H1 (cell line): ENCODE measurements at regions not wholly inside any gene's neighbourhood (a gene's known extent, or its start where the extent isn't known, plus 50 kb on each side); places are given as distances from the start of the nearest gene placed in this dataset.

ENCODE experiments used
- CTCF ChIA-PET: fragments of 300-600 bp; sonication (Branson Sonifier 250); formaldehyde crosslinking; loops from one replicate; lab custom pipeline; 2021; ENCODE audit not compliant: partially characterized antibody; lab: Charles Lee
- POLR2A ChIA-PET: fragments of 300-600 bp; sonication (Branson Sonifier 250); formaldehyde crosslinking; loops from one replicate; lab custom pipeline; 2021; ENCODE audit warnings: inconsistent platforms; ENCODE audit not compliant: partially characterized antibody; lab: Charles Lee
- DNase-seq, 2 experiments: peaks; one replicate each; pipeline versions ENCODE4 v3.0.0 to v3.0.0-alpha.2; 2010 to 2022; ENCODE audit warnings: low spot score in 2 of 2, low read depth in 1 of 2, mixed read lengths in 1 of 2
- FAIRE-seq: peaks from 2 replicates; lab custom pipeline; 2011; peaks lifted over from hg19 to GRCh38; lab: Jason Lieb, UNC
- H2AFZ ChIP-seq: 2 replicates; pipeline ENCODE4 v1.8.1; 2012; ENCODE audit warnings: low read length, inconsistent platforms
- H2AK5ac ChIP-seq: 2 replicates; pipeline ENCODE4 v1.6.1; 2013; ENCODE audit warnings: low read depth, low read length
- H2BK120ac ChIP-seq: replicated peaks from 2 replicates; pipeline ENCODE3; 2013; ENCODE audit warnings: low read depth, low read length, inconsistent platforms
- H2BK12ac ChIP-seq: 2 replicates; pipeline ENCODE4 v1.6.1; 2013; ENCODE audit warnings: low read depth, low read length
- H2BK15ac ChIP-seq: 2 replicates; pipeline ENCODE4 v1.6.1; 2013; ENCODE audit warnings: low read length
- H2BK20ac ChIP-seq: 2 replicates; pipeline ENCODE4 v1.6.1; 2013; ENCODE audit warnings: low read length
- H2BK5ac ChIP-seq: 2 replicates; pipeline ENCODE4 v1.6.1; 2013; ENCODE audit warnings: low read depth, low read length
- H3K14ac ChIP-seq: 2 replicates; pipeline ENCODE4 v1.6.1; 2013; ENCODE audit warnings: inconsistent platforms; ENCODE audit not compliant: insufficient read length
- H3K18ac ChIP-seq: 2 replicates; pipeline ENCODE4 v1.6.1; 2013; ENCODE audit warnings: low read length; ENCODE audit errors: extremely low read depth
- H3K23ac ChIP-seq: 2 replicates; pipeline ENCODE4 v1.6.1; 2013; ENCODE audit warnings: inconsistent platforms; ENCODE audit not compliant: insufficient read length
- H3K23me2 ChIP-seq: 2 replicates; pipeline ENCODE4 v1.6.1; 2013; ENCODE audit warnings: low read depth, low read length
- H3K27ac ChIP-seq: 2 replicates; pipeline ENCODE4 v1.6.1; 2011; ENCODE audit warnings: low read depth, low read length, inconsistent platforms
- H3K27me3 ChIP-seq, 4 experiments: replicated peaks in 1 of 4; 1 replicate in 1 of 4; 2 replicates in 3 of 4; pipeline versions ENCODE4 v1.6.1 to v1.8.1; 2011 to 2013; ENCODE audit warnings: low read length in 3 of 4, mild to moderate bottlenecking in 3 of 4, inconsistent platforms in 2 of 4, mixed read lengths in 2 of 4, moderate library complexity in 1 of 4; ENCODE audit not compliant: control insufficient read depth in 3 of 4, insufficient read depth in 3 of 4; ENCODE audit errors: extremely low read depth in 1 of 4
- H3K36me3 ChIP-seq, 4 experiments: 2 replicates each; pipeline versions ENCODE4 v1.6.1 to v1.8.1; 2011 to 2013; ENCODE audit warnings: mild to moderate bottlenecking in 4 of 4, low read length in 3 of 4, moderate library complexity in 2 of 4, control low read depth in 1 of 4, inconsistent platforms in 1 of 4; ENCODE audit not compliant: insufficient read depth in 4 of 4, control insufficient read depth in 2 of 4
- H3K4ac ChIP-seq: replicated peaks from 2 replicates; pipeline ENCODE3; 2013; ENCODE audit warnings: low read length, low read depth, mixed read lengths, inconsistent platforms; ENCODE audit not compliant: insufficient read length
- H3K4me1 ChIP-seq, 4 experiments: replicated peaks in 1 of 4; 1 replicate in 1 of 4; 2 replicates in 3 of 4; pipeline versions ENCODE4 v1.6.1 to v1.8.1; 2011 to 2013; ENCODE audit warnings: low read length in 3 of 4, inconsistent platforms in 2 of 4, mixed read lengths in 1 of 4; ENCODE audit not compliant: insufficient read depth in 4 of 4, control insufficient read depth in 3 of 4
- H3K4me2 ChIP-seq, 2 experiments: 2 replicates each; pipeline versions ENCODE4 v1.6.1 to v1.8.1; 2011 to 2013; ENCODE audit warnings: low read depth in 2 of 2, low read length in 2 of 2, control low read depth in 1 of 2, inconsistent platforms in 1 of 2, mild to moderate bottlenecking in 1 of 2; ENCODE audit not compliant: insufficient read depth in 1 of 2
- H3K4me3 ChIP-seq, 4 experiments: fragments of 200-600, 300-600 bp in 1 of 4; sonication (generic), shearing (Covaris generic), sonication (Bioruptor Twin) in 1 of 4; 2 replicates each; pipeline versions ENCODE4 v1.5.1 to v1.8.1; 2011 to 2016; ENCODE audit warnings: low read length in 4 of 4, low read depth in 3 of 4, control low read depth in 2 of 4, inconsistent platforms in 2 of 4, mild to moderate bottlenecking in 2 of 4, mixed read lengths in 1 of 4, moderate library complexity in 1 of 4; ENCODE audit not compliant: insufficient read depth in 2 of 4; ENCODE audit errors: extremely low read depth in 1 of 4
- H3K56ac ChIP-seq: replicated peaks from 2 replicates; pipeline ENCODE3; 2013; ENCODE audit warnings: low read depth, mild to moderate bottlenecking, mixed read lengths, low read length, inconsistent platforms; ENCODE audit not compliant: insufficient read length
- H3K79me1 ChIP-seq: 2 replicates; pipeline ENCODE4 v1.6.1; 2013; ENCODE audit warnings: low read depth, low read length, control low read depth
- H3K79me2 ChIP-seq, 2 experiments: 2 replicates each; pipeline versions ENCODE4 v1.6.1 to v1.8.1; 2012 to 2013; ENCODE audit warnings: low read length in 2 of 2, mild to moderate bottlenecking in 2 of 2, inconsistent platforms in 1 of 2; ENCODE audit not compliant: insufficient read depth in 2 of 2, control insufficient read depth in 1 of 2
- H3K9ac ChIP-seq, 4 experiments: replicated peaks in 1 of 4; 1 replicate in 1 of 4; 2 replicates in 3 of 4; pipeline versions ENCODE4 v1.6.1 to v1.8.1; 2011 to 2013; ENCODE audit warnings: low read depth in 3 of 4, low read length in 3 of 4, control low read depth in 2 of 4, mild to moderate bottlenecking in 2 of 4, moderate library complexity in 2 of 4, inconsistent platforms in 1 of 4; ENCODE audit errors: extremely low read depth in 1 of 4
- H3K9me3 ChIP-seq, 2 experiments: 2 replicates each; pipeline versions ENCODE4 v1.6.1 to v1.8.1; 2012 to 2013; ENCODE audit warnings: mild to moderate bottlenecking in 2 of 2, moderate library complexity in 2 of 2, control low read depth in 1 of 2, inconsistent platforms in 1 of 2, low read depth in 1 of 2, low read length in 1 of 2, mixed read lengths in 1 of 2; ENCODE audit not compliant: insufficient read depth in 2 of 2
- H4K20me1 ChIP-seq, 2 experiments: replicated peaks in 1 of 2; 2 replicates each; pipeline versions ENCODE3 to v1.8.1; 2011 to 2013; ENCODE audit warnings: inconsistent platforms in 2 of 2, low read length in 2 of 2, mild to moderate bottlenecking in 1 of 2; ENCODE audit not compliant: insufficient read depth in 2 of 2, control insufficient read depth in 1 of 2
- H4K5ac ChIP-seq: 2 replicates; pipeline ENCODE4 v1.6.1; 2013; ENCODE audit warnings: low read length, low read depth, mixed read lengths, inconsistent platforms; ENCODE audit not compliant: insufficient read length
- H4K8ac ChIP-seq: 2 replicates; pipeline ENCODE4 v1.8.0; 2013; ENCODE audit warnings: mild to moderate bottlenecking, moderate library complexity, low read length, inconsistent platforms; ENCODE audit not compliant: insufficient read depth; ENCODE audit errors: extremely low read depth
- H4K91ac ChIP-seq: replicated peaks from 2 replicates; pipeline ENCODE3; 2013; ENCODE audit warnings: low read length, mixed read lengths, inconsistent platforms; ENCODE audit not compliant: insufficient read length
- ASH2L ChIP-seq: fragments of 200-600, 300-600 bp; sonication (generic); IDR thresholded peaks from one replicate; pipeline ENCODE4 v1.7.1; 2017; ENCODE audit warnings: low read length
- BCL11A ChIP-seq, 2 experiments: IDR thresholded peaks; one replicate each; pipeline ENCODE4 v1.6.1; 2011; ENCODE audit warnings: low read depth in 2 of 2, low read length in 2 of 2, mild to moderate bottlenecking in 2 of 2
- BRCA1 ChIP-seq: IDR thresholded peaks from 2 replicates; pipeline ENCODE4 v1.6.1; 2012; ENCODE audit warnings: low read depth, low read length, improper control_type of control experiment
- CBX5 ChIP-seq: fragments of 300-800, 300-1000 bp; sonication (generic); IDR thresholded peaks from 2 replicates; pipeline ENCODE4 v1.7.1; 2016; ENCODE audit warnings: antibody characterized with exemption, low read length, low read depth
- KDM5A ChIP-seq: fragments of 200-600 bp; IDR thresholded peaks from 2 replicates; pipeline ENCODE4 v1.7.1; 2012; ENCODE audit warnings: mild to moderate bottlenecking, low read length, inconsistent platforms, mixed read lengths
- NANOG ChIP-seq: IDR thresholded peaks from 2 replicates; pipeline ENCODE4 v1.6.1; 2011; ENCODE audit warnings: low read length, low read depth, mild to moderate bottlenecking, inconsistent platforms; ENCODE audit not compliant: insufficient read depth, poor library complexity, severe bottlenecking
- RFX5 ChIP-seq: IDR thresholded peaks from 2 replicates; pipeline ENCODE4 v1.6.1; 2011; ENCODE audit warnings: low read depth, low read length, improper control_type of control experiment, borderline replicate concordance
- RNF2 ChIP-seq: fragments of 200-900, 300-1000 bp; sonication (generic); IDR thresholded peaks from 2 replicates; pipeline ENCODE4 v1.7.1; 2016; ENCODE audit warnings: borderline replicate concordance, low read depth, mild to moderate bottlenecking, antibody characterized with exemption, low read length; ENCODE audit not compliant: poor library complexity, severe bottlenecking; ENCODE audit errors: missing control alignments
- SAP30 ChIP-seq: fragments of 300-600 bp; sonication (generic); IDR thresholded peaks from 2 replicates; pipeline ENCODE4 v1.7.1; 2012; ENCODE audit warnings: low read length, moderate library complexity, mild to moderate bottlenecking, inconsistent platforms; ENCODE audit not compliant: insufficient read depth, insufficient replicate concordance
- SIX5 ChIP-seq: IDR thresholded peaks from 2 replicates; pipeline ENCODE4 v1.6.1; 2011; ENCODE audit warnings: mild to moderate bottlenecking, low read depth, low read length
- SP1 ChIP-seq: IDR thresholded peaks from 2 replicates; pipeline ENCODE4 v1.6.1; 2011; ENCODE audit warnings: low read depth, low read length
- SUZ12 ChIP-seq: fragments of 200-600 bp; sonication (generic); IDR thresholded peaks from 2 replicates; pipeline ENCODE4 v1.6.1; 2012; ENCODE audit warnings: mild to moderate bottlenecking, inconsistent platforms, low read length, moderate library complexity, mixed read lengths
- TCF12 ChIP-seq: IDR thresholded peaks from 2 replicates; pipeline ENCODE4 v1.6.1; 2011; ENCODE audit warnings: low read depth, mild to moderate bottlenecking, low read length
- WGBS, 2 experiments: shearing (Covaris generic) in 1 of 2; methylation state at CpG; one replicate each; pipeline versions ENCODE4 v1.1.6 to v1.1.7; 2013 to 2015; ENCODE audit warnings: low lambda C conversion rate in 2 of 2, mixed read lengths in 2 of 2, inconsistent platforms in 1 of 2, low coverage in 1 of 2, missing lambda C conversion rate in 1 of 2; ENCODE audit not compliant: insufficient replicate concordance in 2 of 2, insufficient coverage in 1 of 2, insufficient read length in 1 of 2; ENCODE audit errors: extremely low coverage in 1 of 2, missing lambda C conversion rate in 1 of 2; 5-methylcytosine and 5-hydroxymethylcytosine counted together
- TF ChIP-seq, protein P1 (sequence below): IDR thresholded peaks from 2 replicates; pipeline ENCODE4 v1.6.1; 2011; ENCODE audit warnings: low read depth, mild to moderate bottlenecking, low read length; ENCODE audit not compliant: insufficient read depth

DNA sequence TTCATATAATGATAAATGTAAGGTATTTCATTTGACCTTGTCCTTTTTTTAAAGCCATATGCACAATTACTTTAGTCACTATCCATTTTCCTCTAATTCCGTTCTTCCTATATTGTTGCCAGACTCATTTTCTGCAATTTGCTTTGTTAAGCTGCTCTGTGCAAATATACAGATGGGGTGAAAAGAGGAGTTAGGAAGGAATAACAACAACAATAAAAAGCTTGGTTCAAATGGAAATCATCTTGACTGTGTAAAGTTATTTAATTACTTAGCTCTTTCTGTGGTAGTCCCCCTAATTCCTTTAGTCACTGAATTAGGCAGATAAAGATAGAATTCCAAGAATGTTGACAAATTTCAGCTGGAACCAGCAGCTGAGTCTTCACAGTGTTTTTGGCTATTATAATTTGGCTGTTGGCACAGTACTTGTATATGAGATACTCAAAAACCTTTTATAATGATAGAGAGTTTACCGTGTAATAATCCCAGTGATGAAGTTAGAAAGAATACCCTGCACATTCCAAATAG lies 838.0 kb downstream of the RPS29 start:
- WGBS, 2 experiments = 82% methylated on average over 2 of the region's 2 CpGs; no CpG with 5 or more reads in 1 of the 2 experiments
- Histone ChIP-seq H2BK120ac (no peak overlapping the region), H3K4me3 (no peak overlapping the region)
- TF ChIP-seq ASH2L (no peak), SUZ12 (no peak), NANOG (no peak), SAP30 (no peak), BRCA1 (no peak), SIX5 (no peak), RFX5 (no peak), BCL11A (IDR thresholded peaks at IDR 0.05; ENCODE audit: low read depth in 2 of 2, low read length in 2 of 2) (no peak), RNF2 (no peak), TCF12 (no peak), CBX5 (no peak), KDM5A (no peak), SP1 (no peak)
- TF ChIP-seq, protein P1, sequence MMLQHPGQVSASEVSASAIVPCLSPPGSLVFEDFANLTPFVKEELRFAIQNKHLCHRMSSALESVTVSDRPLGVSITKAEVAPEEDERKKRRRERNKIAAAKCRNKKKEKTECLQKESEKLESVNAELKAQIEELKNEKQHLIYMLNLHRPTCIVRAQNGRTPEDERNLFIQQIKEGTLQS = no peak

More for the DNA sequence above, 838.0 kb downstream of the RPS29 start:
- Histone ChIP-seq H4K91ac (no peak overlapping the region), H3K18ac (no peak overlapping the region), H3K23ac (no peak overlapping the region), H2AFZ (no peak overlapping the region), H4K5ac (no peak overlapping the region), H2BK12ac (no peak overlapping the region), H4K20me1 (no peaks in the 10 kb centered on the region), H3K9me3 (no peaks in the 10 kb centered on the region), H3K4me2 (no peak overlapping the region), H3K27ac (no peak overlapping the region), H3K23me2 (no peaks in the 10 kb centered on the region), H3K56ac (no peak overlapping the region), H3K79me2 (no peaks in the 10 kb centered on the region), H2BK15ac (no peak overlapping the region), H3K9ac (no peak overlapping the region), H3K4ac (no peak overlapping the region), H3K4me1 (no peaks in the 10 kb centered on the region), H2BK5ac (no peak overlapping the region), H3K14ac (no peak overlapping the region), H2BK20ac (no peak overlapping the region), H3K79me1 (no peaks in the 10 kb centered on the region), H3K27me3 (no peaks in the 10 kb centered on the region), H2AK5ac (no peak overlapping the region), H4K8ac (no peak overlapping the region), H3K36me3 (no peaks in the 10 kb centered on the region)
- DNase-seq (no peak), FAIRE-seq (no peak)
- POLR2A ChIA-PET = no interaction called here
- CTCF ChIA-PET = no interaction called here
